ENCODE measurements at regions not wholly inside any gene's neighbourhood (a gene's known extent, or its start where the extent isn't known, plus 50 kb on each side); places are given as distances from the start of the nearest gene placed in this dataset.
A peak's percentile ranks its signal among the peaks of the same experiment; 100 is the strongest.
"Not testable (repeated sequence)": the region's sequence is repeated elsewhere in the genome, so short reads cannot be mapped to it uniquely, and the experiment has no call there.

DNA sequence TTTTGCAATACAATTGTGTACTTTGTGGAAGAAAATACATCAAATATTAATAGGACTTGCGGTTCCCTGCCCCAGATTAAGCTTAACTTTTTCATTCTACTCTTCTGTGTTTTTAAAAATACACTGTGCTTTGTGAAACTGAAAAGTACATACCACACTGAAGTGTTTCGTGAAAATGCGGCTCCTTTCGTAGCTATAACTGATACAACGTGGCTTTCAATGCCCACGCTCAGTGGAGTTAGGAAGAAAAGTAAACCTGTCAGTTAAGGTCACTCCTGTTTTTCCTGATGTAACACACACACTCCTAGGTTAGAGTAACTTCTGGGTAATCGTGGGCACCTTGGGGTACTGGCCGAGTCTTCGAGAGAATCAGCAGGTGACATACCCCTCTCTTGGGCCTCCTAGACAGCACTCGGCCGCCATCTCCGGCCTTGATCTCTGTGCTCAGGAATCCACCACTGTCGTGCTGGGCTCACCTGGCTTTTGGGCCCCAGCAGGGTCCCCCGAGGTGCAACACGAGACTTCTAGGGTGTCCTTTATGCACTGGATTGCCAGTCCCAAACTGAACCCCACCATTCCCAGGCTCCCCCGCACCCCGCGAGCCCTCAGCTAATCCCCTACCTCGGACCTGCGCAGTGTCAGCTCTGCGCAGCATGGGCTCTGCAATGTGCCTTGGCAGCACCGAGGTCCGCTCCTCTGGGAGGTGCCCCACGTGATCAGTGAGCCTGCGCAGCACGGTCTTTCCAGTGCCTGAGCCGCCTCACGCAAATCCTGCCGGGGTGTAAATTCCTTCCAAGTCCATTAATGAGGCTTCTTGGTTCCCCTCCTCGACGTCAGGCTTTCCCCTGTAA lies 162.6 kb upstream of the INTU start:
- no peak for DNase-seq

DNA sequence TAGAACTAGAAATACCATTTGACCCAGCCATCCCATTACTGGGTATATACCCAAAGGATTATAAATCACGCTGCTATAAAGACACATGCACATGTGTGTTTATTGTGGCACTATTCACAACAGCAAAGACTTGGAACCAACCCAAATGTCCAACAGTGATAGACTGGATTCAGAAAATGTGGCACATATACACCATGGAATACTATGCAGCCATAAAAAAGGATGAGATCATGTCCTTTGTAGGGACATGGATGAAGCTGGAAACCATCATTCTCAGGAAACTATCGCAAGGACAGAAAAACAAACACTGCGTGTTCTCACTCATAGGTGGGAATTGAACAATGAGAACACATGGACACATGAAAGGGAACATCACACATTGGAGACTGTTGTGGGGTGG lies 154.5 kb upstream of the INTU start:
- not testable (repeated sequence) for DNase-seq

DNA sequence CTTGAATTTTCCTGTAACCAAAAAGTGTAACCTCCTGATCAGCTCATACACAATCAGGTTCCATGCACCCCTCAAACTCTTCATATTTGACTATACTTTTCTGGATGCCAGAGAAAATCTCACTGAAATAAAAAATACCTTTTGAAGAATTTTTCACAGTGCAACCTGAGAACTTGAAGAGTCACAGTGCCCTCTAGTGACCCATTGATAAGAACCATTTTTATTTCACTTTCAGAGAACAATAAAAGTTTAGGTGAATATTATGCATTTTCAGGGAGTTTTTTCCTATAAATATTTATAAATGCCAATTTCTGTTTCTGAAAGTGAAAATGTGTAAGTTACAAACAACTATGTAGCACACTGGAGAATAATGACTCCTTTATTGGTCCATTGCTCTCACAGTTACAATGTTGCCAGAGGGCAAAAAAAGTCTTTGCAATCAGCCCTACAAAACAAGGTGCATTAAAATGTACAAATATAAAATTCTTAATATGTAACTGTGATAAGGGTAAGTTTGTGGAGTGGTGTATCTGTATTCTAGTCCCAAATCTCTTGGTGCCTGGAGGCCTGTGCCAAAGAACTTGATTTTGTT lies 153.6 kb upstream of the INTU start:
- DNase-seq: peak in 1 of 2 experiments; percentile 7

DNA sequence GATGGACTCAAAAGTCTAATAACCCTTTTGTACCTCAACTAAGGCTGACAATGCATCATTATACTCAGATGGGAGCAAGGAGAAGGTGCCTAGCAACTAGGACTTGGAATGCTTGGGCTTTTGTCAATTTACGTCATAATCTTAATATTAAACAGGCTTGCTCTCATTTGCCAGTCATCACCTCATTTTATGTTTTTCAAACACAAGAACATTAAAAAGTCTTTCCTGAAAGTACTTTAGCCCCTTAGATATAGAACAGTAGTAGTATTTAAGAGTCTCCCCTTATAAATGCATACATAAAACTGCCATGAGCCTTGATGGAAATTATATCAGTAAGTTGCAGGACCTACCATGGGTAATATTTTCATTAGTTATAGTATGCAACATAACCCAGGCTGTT lies 150.7 kb upstream of the INTU start:
- no peak for DNase-seq

DNA sequence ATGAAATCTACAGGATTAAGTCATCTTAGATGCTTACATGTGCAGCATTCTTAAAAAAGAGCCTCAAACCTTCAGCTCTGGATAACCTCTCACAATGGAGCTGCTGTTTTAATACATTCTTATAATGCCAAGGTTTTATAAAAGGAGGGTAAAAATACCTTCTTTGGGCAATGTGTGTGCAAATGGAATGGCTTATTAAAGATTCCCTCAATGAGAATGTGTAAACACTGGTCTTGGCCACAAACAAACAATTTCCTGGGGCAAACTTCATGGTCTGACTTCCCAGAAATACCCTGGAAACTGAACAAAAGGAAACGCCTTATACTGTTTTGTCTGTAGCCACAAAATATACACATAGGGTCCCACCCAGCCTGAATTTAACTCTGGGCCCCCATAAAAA lies 148.6 kb upstream of the INTU start:
- no peak for DNase-seq

DNA sequence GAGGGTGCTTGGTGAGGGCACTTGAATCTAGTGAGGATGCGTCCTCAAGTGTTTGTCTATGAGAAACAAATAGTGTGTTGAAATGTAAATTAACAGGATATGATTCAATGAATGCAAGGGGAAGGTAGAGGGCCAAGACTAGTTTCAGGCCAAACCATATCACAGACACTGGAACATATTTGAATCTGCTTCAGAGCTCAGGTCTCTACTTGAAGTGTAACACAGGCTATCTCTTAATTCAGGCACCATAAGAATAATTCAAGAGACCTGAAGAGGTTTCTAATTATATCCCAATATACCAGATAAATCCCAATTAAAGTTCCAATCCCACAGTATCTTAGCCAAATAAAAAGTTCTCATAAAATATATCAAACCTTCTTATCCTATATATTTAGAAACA lies 146.5 kb upstream of the INTU start:
- DNase-seq: no peak

DNA sequence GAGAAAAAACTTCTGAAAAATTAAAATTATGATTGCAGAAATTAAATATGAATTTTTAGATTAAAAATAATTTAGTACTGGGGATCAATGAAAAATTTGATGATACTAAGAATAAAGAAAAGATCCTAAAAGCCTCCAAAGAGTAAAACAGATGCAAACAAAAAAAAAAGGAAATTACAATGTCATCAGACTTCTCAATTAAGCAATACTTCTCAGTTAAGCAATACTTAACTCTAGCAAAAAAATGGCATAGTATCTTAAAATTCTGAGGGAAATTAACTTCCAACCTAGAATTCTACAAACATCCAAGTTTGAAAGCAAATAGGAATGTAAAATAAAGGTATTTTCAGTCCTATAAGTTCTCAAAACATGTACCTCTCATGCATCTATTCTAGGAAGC lies 141.2 kb upstream of the INTU start:
- no peak for DNase-seq

DNA sequence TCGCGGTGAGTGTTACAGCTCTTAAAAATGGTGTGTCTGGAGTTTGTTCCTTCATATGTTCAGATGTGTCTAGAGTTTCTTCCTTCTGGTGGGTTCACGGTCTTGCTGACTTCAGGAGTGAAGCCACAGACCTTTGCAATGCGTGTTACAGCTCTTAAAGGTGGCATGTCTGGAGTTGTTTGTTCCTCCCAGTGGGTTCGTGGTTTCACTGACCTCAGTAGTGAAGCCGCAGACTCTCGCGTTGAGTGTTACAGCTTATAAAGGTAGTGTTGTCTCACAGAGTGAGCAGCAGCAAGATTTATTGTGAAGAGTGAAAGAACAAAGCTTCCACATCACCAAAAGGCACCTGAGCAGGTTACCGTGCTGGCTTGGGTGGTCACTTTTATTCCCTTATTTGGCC lies 135.9 kb upstream of the INTU start:
- DNase-seq: not testable (repeated sequence)

DNA sequence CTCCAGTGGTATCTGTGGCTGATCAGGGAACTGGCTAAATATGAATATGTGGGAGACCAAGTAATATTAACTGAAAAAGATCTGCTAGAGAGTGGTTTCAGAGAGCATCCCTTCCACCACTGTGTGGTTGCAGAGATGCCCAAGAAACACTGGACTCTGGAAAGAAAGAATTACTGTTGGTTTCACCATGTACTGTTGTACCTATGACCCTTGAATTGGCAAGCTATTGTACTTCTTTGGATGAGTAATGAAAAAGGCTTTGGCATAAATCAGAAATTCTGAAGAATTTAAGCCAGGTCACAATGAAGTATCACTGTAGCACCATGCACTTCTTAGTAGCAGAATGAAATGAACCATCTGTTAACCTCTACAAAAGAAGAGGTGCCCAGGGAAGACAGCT lies 134.4 kb upstream of the INTU start:
- no peak for DNase-seq

DNA sequence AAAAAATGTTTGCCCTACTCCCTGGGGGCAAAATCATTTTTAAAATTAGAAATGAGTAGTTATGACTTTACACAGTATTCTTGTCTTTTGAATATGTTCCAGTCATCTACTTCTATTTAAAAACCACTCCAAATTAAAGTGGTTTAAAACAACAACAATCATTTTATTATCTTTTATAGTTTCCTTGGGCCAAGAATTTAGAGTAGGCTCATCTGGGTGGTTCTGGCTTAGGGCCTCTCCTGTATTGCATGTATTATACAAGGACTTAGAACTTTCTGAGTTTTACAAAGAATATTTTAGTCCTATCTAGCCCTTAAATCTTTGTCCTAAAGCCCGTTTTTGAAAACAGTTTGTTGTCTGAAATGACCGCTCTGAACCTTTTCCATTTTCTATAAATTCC lies 132.5 kb upstream of the INTU start:
- DNase-seq: no peak

DNA sequence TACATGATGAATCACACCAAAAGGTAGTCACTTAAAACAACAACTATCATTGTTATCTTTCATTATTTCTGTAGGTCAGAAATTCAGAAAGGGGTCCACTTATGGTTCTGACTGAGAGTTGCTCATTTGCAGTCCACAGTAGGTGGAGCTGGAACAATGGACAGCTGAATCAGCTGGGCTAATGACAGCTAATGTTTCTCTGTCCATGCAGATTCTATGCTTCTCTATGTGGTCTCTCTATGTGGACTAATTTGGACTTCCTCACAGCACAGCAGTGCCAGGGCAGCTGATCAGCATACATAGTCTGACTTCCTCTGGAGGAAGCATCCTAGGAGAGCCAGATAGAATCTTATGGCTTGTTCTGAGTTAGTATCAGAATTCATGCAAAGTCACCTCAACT lies 131.7 kb upstream of the INTU start:
- DNase-seq: no peak

DNA sequence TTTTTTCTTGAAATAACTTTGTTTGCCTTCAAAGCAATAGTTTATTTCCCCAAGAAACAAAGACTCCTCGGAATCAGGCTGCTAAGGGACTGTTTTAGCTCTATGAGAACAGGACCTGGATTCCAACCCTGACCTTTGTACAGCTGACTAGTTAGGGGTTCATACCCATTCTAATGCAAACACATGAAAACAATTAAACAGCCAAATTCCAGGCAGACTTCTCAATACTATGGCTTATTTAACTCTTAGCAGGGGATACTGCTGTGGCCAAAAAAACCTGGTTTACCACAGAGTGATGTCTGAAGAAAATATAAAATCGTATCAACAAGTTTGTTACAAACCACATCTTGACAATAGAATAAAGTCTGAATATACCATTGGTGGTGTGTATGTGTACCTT lies 129.6 kb upstream of the INTU start:
- DNase-seq: no peak

DNA sequence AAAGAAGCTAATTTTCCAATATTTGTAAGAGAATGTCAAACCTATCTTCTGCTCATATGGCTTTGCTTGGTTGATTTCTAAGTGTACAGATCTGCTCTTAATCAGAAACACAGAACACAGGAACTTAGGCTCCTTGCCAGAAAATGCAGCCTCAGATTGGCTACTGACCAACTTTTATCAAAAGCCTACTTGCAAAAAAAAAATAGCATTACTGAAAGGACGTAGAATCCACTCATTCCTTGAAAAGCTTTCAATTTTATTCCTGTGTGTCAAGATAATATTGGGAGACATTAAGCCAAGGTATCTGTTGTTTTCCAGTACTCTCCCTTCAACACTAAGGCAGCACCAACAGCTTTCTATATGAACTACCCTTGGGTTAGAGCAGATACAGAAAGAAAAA lies 127.6 kb upstream of the INTU start:
- DNase-seq: no peak

DNA sequence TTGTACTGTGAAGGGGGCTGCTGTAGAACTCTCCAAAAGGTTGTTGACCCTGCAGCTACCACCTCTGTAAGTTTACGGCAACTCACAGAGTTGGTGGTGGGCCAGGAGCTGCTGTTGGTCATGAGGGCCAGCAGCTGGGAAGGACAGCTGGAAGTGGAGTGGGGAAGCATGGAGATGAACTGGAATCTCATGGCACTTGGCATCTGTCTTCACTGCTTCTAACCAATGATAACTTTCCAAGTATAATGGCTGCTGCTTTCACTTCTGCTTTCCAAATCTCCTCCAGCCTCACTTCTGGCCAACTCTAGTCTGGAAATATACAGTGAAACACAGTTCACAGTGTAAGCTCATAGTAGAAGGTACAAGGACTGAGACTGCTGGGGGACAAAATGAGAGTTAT lies 126.5 kb upstream of the INTU start:
- DNase-seq: no peak

DNA sequence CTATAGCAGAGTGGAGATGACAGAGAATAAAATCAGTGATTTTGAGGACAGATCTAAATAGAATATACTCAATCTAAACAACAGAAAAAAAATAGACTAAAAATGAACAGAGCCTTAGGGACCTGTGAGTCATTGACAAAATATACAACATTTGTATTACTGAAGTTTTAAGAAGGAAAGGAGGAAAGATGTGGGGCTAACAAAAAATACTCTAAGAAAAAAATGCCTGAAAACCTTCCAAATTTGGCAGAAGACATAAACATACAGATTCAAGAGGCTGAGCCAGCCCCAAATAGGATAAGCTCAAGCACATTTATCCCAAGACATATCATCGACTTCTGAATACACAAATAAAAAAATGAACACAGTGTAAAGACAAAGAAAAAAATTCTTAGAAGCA lies 123.6 kb upstream of the INTU start:
- no peak for DNase-seq

DNA sequence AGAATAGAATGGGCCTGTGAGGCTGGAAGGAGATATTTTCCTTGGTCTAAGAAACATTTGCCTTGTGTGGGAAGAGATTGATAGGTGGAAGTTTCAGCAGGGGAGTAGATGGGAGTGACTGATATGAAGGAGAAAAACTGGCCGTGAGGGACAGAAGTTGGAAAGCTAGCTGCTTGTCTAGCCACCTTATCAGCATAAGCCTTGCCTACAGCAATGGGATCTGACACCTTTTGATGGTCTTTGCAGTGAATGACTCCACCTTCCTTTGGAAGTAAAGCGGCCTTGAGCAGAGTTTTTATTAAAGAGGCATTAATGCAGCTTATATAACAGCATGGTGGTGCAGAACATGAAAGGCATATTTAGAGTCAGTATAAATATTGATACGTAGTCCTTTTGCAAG lies 120.1 kb upstream of the INTU start:
- DNase-seq: not testable (repeated sequence)

DNA sequence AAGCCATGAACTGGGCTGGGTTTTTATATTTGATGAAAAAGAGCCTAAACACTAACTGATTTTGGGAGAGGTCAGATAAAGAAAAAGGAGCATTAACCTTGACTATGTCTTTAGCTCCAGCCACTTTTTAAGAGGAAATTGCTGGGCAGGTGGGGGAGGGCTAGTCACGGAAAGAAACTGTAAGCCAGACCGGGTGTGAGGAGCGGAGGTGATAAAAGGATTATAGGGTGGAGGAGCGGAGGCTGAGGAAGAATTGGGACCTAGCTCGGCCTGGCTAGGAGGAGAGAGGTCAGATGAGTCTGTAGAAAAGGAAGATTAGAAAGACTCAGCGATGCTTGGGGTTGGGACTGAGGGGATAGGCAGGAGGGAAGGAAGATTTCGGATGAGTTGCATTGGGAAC lies 117.5 kb upstream of the INTU start:
- not testable (repeated sequence) for DNase-seq

DNA sequence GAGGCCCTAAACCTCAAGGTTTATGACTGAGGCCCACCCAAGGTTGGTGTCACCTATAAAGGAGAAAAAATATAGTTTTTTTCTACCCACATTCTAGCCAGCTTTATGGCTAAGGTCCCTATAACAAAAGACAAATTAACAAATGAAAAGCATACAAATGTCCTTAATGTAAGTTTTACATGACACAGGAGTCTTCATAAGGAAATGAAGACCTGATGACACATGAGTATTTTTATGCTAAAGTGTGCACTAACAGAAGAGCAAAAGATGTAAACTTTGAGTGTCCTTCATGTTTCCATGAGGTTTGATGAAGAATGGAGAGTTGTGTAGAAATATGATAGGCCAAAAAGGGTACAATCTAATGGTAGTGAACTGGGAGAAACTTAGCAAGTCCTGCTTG lies 114.7 kb upstream of the INTU start:
- no peak for DNase-seq

DNA sequence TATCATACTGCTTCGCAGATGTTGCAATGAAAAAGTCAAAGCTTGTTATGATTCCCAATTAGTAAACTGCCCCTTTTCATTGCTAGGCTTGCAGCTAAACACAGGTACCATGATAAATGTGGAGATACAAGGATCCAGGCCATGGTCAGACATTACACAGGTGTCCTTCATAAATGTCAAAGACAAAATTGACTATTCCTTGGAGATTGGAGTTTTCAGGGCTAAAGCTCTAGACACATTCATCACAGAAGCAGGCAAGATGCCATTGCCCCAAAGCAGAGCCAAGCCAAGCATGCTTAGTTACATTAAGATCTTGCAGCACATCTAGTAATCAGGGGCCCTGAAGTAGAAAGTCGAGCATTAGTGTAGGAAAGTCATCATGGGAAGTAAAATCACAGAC lies 111.3 kb upstream of the INTU start:
- DNase-seq: no peak

DNA sequence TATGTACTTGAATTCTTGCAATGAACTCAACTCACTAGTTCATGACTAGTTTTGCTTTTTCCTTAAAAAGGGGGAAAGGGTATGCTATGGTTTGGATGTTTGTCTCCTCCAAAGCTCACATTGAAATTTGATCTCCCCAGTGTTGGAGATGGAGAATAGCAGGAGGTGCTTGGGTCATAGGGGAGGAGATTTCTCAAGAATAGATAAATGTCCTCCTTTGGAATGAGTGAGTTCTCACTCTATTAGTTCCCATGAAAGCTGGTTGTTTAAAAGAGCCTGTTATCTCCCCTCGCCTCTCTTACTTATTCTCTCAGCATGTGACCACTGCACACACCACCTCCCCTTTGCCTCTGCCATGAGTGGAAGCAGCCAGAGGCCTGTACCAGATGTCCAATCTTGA lies 109.4 kb upstream of the INTU start:
- no peak for DNase-seq

DNA sequence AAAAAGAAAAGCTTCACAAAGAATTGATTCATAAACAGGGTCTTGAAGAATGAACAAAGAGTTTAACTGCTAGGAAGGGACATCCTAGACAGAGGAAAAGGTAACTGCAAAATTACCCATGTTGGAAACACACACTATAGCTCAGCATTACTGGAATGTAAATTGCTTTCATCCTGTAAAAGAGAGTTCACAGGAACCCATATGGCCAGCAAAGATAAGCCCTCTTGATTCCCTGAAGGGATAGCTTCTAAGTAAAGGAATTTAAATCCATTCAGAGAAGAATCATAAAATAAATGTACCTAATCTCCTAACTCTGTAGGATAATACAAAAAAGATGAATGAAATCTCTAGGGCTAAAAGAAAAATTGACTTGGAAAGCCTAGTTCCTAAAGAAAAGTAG lies 107.1 kb upstream of the INTU start:
- no peak for DNase-seq

DNA sequence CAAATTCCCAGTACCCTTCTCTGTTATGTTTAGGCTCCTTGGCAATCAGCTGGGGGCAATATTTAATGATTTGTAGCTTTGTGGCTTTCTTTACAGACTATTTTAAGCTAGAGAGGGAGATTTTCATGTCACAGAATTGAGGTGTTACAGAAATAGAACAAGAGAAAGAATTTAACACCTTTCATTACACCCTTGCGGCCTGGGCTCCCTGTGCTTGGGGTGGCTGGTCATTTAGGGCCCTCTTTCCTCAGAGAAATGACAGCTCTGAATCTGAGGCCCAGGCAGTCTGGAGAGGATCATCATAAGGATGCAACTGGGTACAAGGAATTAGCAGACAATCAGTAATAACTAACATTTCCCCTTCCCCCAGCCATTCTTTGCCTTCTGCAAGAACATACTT lies 104.5 kb upstream of the INTU start:
- DNase-seq: no peak

DNA sequence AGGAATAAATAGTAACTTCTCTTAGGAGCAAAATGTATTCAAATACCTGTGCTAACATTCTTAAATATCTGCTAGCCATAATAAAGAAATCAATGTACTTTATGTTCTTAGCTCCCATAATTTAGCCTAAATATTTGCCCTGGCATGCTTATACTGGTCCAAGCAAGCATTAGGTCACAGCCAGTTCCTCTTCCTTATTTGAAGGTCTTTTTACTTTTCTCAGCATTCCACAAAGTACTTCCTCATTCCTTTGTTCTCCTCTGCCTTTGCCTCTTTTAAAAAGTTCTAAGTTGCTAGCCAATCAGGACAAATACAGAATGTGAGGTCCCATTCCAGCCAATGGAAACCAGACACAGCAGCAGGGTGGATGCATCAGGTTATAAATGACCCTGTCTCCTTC lies 102.9 kb upstream of the INTU start:
- not testable (repeated sequence) for DNase-seq

DNA sequence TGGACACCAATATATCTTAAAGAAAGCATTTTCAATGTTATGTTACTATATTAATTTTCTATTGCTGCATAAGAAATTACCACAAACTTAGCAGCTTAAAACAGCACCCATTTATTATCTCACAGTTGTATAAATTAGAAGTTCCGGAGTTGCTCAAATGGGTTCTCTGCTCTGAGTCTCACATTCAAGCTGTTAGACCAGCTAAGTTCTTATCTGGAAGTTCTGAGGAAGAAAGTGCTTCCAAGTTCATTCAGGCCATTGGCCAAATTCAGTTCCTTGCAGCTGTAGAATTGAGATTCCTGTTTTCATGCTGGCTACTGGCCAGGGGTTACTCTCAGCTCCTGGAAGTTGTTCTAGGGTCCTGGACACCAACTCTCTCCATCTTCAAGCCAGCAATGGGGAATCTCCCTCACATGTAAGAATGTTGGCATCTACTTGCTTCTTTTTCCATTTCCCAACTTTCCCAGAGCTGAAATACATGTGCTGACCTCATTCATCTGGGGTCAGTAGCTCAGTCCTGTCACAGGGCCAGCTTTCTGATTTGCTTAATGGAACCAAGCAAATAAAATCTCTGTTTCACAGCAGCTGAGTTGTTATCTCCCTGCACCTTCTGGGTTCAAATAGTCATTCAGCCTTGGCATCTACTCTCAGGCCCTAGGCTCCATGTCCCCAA lies 99.6 kb upstream of the INTU start:
- no peak for DNase-seq
